OCI-M2 (cell line): ENCODE measurements at regions not wholly inside any gene's neighbourhood (a gene's known extent, or its start where the extent isn't known, plus 50 kb on each side); places are given as distances from the start of the nearest gene placed in this dataset.
A peak's percentile ranks its signal among the peaks of the same experiment; 100 is the strongest.

Source experiments
- DNase-seq: peaks from one replicate; lab custom pipeline; 2025; ENCODE audit not compliant: unreplicated experiment; lab: John Stamatoyannopoulos, UW

- DNase-seq, result no peak
Observed at GRCh38 chr17:13922885-13923284, 146.4 kb upstream of the COX10 start.

- no peak for DNase-seq
Observed at GRCh38 chr17:13925579-13925978, 143.7 kb upstream of the COX10 start.

- DNase-seq, result no peak
Observed at GRCh38 chr17:13931111-13931526, 138.2 kb upstream of the COX10 start.

- DNase-seq, result no peak
Observed at GRCh38 chr17:13931800-13932460, 137.4 kb upstream of the COX10 start.

- DNase-seq, result no peak
Observed at GRCh38 chr17:13933441-13934276, 135.6 kb upstream of the COX10 start.

GRCh38 chr17:13939222-13939621, 130.1 kb upstream of the COX10 start:
- no peak for DNase-seq

GRCh38 chr17:13940858-13941665, 128.2 kb upstream of the COX10 start:
- peak; percentile 8 for DNase-seq

GRCh38 chr17:13941781-13942180, 127.5 kb upstream of the COX10 start:
- no peak for DNase-seq

- DNase-seq, result no peak
Observed at GRCh38 chr17:13943909-13944308, 125.4 kb upstream of the COX10 start.

- DNase-seq, result no peak
Observed at GRCh38 chr17:13947499-13947898, 121.8 kb upstream of the COX10 start.

- DNase-seq, result no peak
Observed at GRCh38 chr17:13952009-13952750, 117.1 kb upstream of the COX10 start.

GRCh38 chr17:13953841-13954240, 115.5 kb upstream of the COX10 start:
- no peak for DNase-seq

GRCh38 chr17:13957636-13958035, 111.7 kb upstream of the COX10 start:
- DNase-seq, result no peak

GRCh38 chr17:13958773-13959172, 110.5 kb upstream of the COX10 start:
- DNase-seq, result no peak

- no peak for DNase-seq
Observed at GRCh38 chr17:13961265-13961664, 108.0 kb upstream of the COX10 start.

GRCh38 chr17:13962716-13963240, 106.5 kb upstream of the COX10 start:
- no peak for DNase-seq

GRCh38 chr17:13967416-13967815, 101.9 kb upstream of the COX10 start:
- DNase-seq, result no peak

GRCh38 chr17:13970531-13970930, 98.8 kb upstream of the COX10 start:
- DNase-seq, result no peak

- DNase-seq, result no peak
Observed at GRCh38 chr17:13973960-13974651, 95.2 kb upstream of the COX10 start.

- DNase-seq, result no peak
Observed at GRCh38 chr17:13977837-13978236, 91.5 kb upstream of the COX10 start.
